Adrenal gland (tissue), 5 donors: ENCODE measurements at regions not wholly inside any gene's neighbourhood (a gene's known extent, or its start where the extent isn't known, plus 50 kb on each side); places are given as distances from the start of the nearest gene placed in this dataset.

ENCODE experiments used
- CTCF ChIP-seq, 6 experiments: fragments of 450-650 bp in 4 of 6; fragments of 200-600 bp in 2 of 6; sonication (generic) in 1 of 6; IDR thresholded peaks; 1 replicate in 5 of 6; 2 replicates in 1 of 6; pipeline versions ENCODE4 v1.5.1 to v1.8.0; 2016 to 2021; ENCODE audit warnings: antibody characterized with exemption in 6 of 6, mild to moderate bottlenecking in 2 of 6, moderate library complexity in 1 of 6
- POLR2A ChIP-seq, 2 donors: fragments of 450-650 bp; IDR thresholded peaks; one replicate each; pipeline ENCODE4 v1.6.1; 2017; ENCODE audit warnings: antibody characterized with exemption in 2 of 2, mild to moderate bottlenecking in 2 of 2, moderate library complexity in 1 of 2
- donor health status: DM: no; HTN: no; CAD: no.

GRCh38 chr16:55149622-55150021 is 174.4 kb upstream of the IRX6 start:
- TF ChIP-seq CTCF (IDR thresholded peaks at IDR 0.05) (no peak), POLR2A (IDR thresholded peaks at IDR 0.05) (no peak)
